Loucy (cell line): ENCODE measurements at regions not wholly inside any gene's neighbourhood (a gene's known extent, or its start where the extent isn't known, plus 50 kb on each side); places are given as distances from the start of the nearest gene placed in this dataset.

Experiments used
- CTCF ChIP-seq: fragments of 200-600 bp; sonication (generic); conservative IDR thresholded peaks from 2 replicates; pipeline ENCODE4 v1.5.1; 2014; ENCODE audit warnings: mild to moderate bottlenecking, antibody characterized with exemption, low read length
- EZH2phosphoT487 ChIP-seq: fragments of 200-600 bp; IDR thresholded peaks from 2 replicates; pipeline ENCODE4 v1.6.1; 2018; ENCODE audit warnings: antibody characterized with exemption, mild to moderate bottlenecking, moderate library complexity, borderline replicate concordance

GRCh38 chr18:64566456-64566855 is 417.6 kb upstream of the LINC00305 start:
- TF ChIP-seq CTCF (no peak), EZH2phosphoT487 (no peak)
